GM10266 (cell line): ENCODE measurements at regions not wholly inside any gene's neighbourhood (a gene's known extent, or its start where the extent isn't known, plus 50 kb on each side); places are given as distances from the start of the nearest gene placed in this dataset.

ENCODE experiments used
- DNase-seq: peaks from one replicate; pipeline ENCODE4 v3.0.0; 2012; ENCODE audit errors: extremely low spot score
- TF ChIP-seq, protein P1 (sequence below): IDR thresholded peaks from 2 replicates; pipeline ENCODE4 v1.5.1; 2012; ENCODE audit warnings: mild to moderate bottlenecking, low read depth; ENCODE audit not compliant: control insufficient read depth, insufficient read depth; ENCODE audit errors: missing control alignments

GRCh38 chr3:177435301-177435700 lies 238.0 kb upstream of the TBL1XR1 start:
- TF ChIP-seq, protein P1, sequence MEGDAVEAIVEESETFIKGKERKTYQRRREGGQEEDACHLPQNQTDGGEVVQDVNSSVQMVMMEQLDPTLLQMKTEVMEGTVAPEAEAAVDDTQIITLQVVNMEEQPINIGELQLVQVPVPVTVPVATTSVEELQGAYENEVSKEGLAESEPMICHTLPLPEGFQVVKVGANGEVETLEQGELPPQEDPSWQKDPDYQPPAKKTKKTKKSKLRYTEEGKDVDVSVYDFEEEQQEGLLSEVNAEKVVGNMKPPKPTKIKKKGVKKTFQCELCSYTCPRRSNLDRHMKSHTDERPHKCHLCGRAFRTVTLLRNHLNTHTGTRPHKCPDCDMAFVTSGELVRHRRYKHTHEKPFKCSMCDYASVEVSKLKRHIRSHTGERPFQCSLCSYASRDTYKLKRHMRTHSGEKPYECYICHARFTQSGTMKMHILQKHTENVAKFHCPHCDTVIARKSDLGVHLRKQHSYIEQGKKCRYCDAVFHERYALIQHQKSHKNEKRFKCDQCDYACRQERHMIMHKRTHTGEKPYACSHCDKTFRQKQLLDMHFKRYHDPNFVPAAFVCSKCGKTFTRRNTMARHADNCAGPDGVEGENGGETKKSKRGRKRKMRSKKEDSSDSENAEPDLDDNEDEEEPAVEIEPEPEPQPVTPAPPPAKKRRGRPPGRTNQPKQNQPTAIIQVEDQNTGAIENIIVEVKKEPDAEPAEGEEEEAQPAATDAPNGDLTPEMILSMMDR, result no peak
- no peak for DNase-seq

GRCh38 chr3:177437513-177438337 lies 240.4 kb upstream of the TBL1XR1 start:
- TF ChIP-seq, protein P1, result no peak
- no peak for DNase-seq

GRCh38 chr3:177438596-177439220 lies 241.4 kb upstream of the TBL1XR1 start:
- TF ChIP-seq, protein P1, result no peak

DNA sequence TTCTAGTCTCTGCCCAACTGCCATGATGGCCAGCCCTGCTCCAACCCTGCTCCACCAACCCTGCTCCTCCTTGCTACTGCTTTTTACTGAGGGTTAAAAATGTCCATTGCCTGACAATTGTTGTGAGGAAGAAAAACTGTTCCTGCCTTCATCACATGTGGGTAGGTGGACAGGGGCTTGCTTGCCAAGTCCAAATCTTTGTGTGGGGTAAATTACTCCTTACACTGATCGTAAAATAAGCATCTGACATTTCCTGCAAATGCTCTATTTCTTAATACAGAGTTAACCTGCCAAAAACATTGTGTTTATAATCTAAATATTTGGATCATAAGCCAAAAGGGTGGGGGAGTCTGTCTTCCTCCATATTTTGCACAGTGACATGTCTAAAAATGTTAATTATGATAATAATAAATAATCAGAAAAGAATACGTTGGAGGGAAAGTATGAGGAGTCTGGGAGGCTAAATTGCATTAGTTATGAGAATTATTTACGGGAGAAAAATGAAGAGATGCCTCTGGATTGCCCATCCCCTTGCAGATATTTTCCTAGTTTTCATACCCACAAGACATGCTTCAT lies 242.5 kb upstream of the TBL1XR1 start:
- DNase-seq, result no peak
- TF ChIP-seq, protein P1, result no peak

More at GRCh38 chr3:177438596-177439220, 241.4 kb upstream of the TBL1XR1 start:
- no peak for DNase-seq

DNA sequence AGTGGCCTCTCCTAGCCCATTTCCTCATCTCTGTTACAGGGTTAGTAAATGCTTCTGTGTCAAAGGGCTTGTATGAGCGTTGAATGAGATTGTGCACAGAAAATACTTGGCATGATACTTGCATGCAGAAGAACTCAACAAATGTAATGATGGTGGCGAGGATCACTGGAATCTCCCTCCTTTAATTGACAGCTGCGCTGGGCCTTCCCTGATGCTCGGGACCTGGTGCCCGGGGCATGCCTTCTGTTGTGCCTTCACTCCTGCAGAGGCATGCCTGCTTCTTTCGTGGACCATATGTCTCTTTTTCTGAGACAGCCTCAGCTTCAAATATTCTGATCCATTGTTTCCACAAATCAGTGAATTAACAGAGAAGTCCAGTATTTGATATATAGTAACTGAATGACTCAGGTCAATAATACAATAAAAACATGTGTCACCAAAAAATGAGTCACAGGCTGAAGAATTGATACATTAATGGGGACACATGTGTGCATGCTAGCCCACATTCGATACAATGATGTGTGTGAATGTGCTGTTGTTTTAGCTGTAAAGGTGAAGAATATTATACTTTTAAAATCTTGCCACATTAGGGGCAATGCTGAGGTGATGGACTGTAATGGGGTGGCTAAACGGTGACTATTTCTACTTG lies 243.3 kb upstream of the TBL1XR1 start:
- DNase-seq, result no peak
- TF ChIP-seq, protein P1, result no peak

- TF ChIP-seq, protein P1, result no peak
Observed at GRCh38 chr3:177441276-177441812, 244.1 kb upstream of the TBL1XR1 start.

More at GRCh38 chr3:177441276-177441812, 244.1 kb upstream of the TBL1XR1 start:
- DNase-seq, result no peak
